KMS-11 (cell line): ENCODE measurements at regions not wholly inside any gene's neighbourhood (a gene's known extent, or its start where the extent isn't known, plus 50 kb on each side); places are given as distances from the start of the nearest gene placed in this dataset.

Experiments
- H2AFZ ChIP-seq: fragments of 200-600 bp; sonication (generic); 2 replicates; pipeline ENCODE4 v1.6.1; 2016; ENCODE audit warnings: antibody characterized with exemption, mixed run types, low read depth
- H3K27ac ChIP-seq: fragments of 200-600 bp; sonication (generic); 2 replicates; pipeline ENCODE4 v1.6.1; 2016; ENCODE audit warnings: mild to moderate bottlenecking, mixed run types
- H3K27me3 ChIP-seq: fragments of 200-600 bp; sonication (generic); 2 replicates; pipeline ENCODE4 v1.6.1; 2017; ENCODE audit warnings: mild to moderate bottlenecking, low read depth, mixed run types, moderate library complexity; ENCODE audit not compliant: insufficient read depth
- H3K36me3 ChIP-seq: fragments of 200-600 bp; sonication (generic); 2 replicates; pipeline ENCODE4 v1.6.1; 2017; ENCODE audit warnings: mild to moderate bottlenecking, mixed run types; ENCODE audit not compliant: insufficient read depth
- H3K4me1 ChIP-seq: fragments of 200-600 bp; sonication (generic); 2 replicates; pipeline ENCODE4 v1.6.1; 2016; ENCODE audit warnings: mild to moderate bottlenecking, low read depth, mixed run types; ENCODE audit not compliant: poor library complexity, severe bottlenecking
- H3K4me2 ChIP-seq: fragments of 200-600 bp; sonication (generic); 2 replicates; pipeline ENCODE4 v1.7.0; 2016; ENCODE audit warnings: mild to moderate bottlenecking, mixed run types
- H3K4me3 ChIP-seq: fragments of 200-600 bp; sonication (generic); IDR thresholded peaks from 2 replicates; pipeline ENCODE4 v1.6.1; 2017; ENCODE audit warnings: low read depth, low read length, mixed read lengths; ENCODE audit not compliant: insufficient read depth
- H3K79me2 ChIP-seq: fragments of 200-600 bp; sonication (generic); 2 replicates; pipeline ENCODE4 v1.6.1; 2016; ENCODE audit warnings: low read depth, mixed run types; ENCODE audit not compliant: insufficient read depth
- H3K9ac ChIP-seq: fragments of 200-600 bp; sonication (generic); 2 replicates; pipeline ENCODE4 v1.6.1; 2016; ENCODE audit warnings: mild to moderate bottlenecking, mixed run types
- H4K20me1 ChIP-seq: fragments of 200-600 bp; sonication (generic); 2 replicates; pipeline ENCODE4 v1.6.1; 2016; ENCODE audit warnings: mild to moderate bottlenecking, mixed run types; ENCODE audit not compliant: insufficient read depth
- TF ChIP-seq, protein P1 (sequence below): fragments of 200-600 bp; sonication (generic); conservative IDR thresholded peaks from 2 replicates; pipeline ENCODE4 v1.6.1; 2017; ENCODE audit warnings: low read depth, mild to moderate bottlenecking, antibody characterized with exemption, low read length, moderate library complexity, mixed read lengths

DNA sequence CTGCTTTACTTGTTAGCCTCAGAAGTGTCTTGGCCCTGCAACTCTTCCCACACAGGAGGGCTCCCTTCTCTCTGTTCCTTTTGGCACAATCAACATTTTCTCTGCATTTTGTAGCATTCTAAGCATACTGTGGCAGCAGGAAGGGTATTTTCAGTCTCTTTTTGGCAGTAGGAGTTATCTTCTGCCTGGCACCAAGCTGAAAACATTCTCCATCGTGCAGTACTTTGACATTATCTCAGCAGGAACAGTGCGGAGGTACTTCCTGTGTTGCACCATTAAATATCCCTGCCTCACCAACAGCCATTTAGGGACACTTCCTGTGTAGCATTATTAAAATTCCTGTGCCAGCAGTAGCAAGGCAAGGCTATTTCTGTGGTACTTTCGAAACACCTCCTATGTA, 233.2 kb upstream of the SEMA6D start:
- TF ChIP-seq, protein P1, sequence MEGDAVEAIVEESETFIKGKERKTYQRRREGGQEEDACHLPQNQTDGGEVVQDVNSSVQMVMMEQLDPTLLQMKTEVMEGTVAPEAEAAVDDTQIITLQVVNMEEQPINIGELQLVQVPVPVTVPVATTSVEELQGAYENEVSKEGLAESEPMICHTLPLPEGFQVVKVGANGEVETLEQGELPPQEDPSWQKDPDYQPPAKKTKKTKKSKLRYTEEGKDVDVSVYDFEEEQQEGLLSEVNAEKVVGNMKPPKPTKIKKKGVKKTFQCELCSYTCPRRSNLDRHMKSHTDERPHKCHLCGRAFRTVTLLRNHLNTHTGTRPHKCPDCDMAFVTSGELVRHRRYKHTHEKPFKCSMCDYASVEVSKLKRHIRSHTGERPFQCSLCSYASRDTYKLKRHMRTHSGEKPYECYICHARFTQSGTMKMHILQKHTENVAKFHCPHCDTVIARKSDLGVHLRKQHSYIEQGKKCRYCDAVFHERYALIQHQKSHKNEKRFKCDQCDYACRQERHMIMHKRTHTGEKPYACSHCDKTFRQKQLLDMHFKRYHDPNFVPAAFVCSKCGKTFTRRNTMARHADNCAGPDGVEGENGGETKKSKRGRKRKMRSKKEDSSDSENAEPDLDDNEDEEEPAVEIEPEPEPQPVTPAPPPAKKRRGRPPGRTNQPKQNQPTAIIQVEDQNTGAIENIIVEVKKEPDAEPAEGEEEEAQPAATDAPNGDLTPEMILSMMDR: no peak
- no peaks in the 10 kb centered on the region for H4K20me1 ChIP-seq
- H3K79me2 ChIP-seq: no peaks in the 10 kb centered on the region
- no peak overlapping the region for H3K27ac ChIP-seq
- H3K27me3 ChIP-seq: no peaks in the 10 kb centered on the region
- no peak overlapping the region for H2AFZ ChIP-seq
- H3K4me1 ChIP-seq: no peaks in the 10 kb centered on the region
- no peak overlapping the region for H3K4me3 ChIP-seq
- no peaks in the 10 kb centered on the region for H3K36me3 ChIP-seq
- H3K4me2 ChIP-seq: no peak overlapping the region
- H3K9ac ChIP-seq: no peak overlapping the region

- Histone ChIP-seq H3K4me2 (no peak overlapping the region), H3K4me3 (no peak overlapping the region), H3K27ac (no peak overlapping the region), H4K20me1 (no peaks in the 10 kb centered on the region), H3K36me3 (no peaks in the 10 kb centered on the region), H3K9ac (no peak overlapping the region), H3K27me3 (no peaks in the 10 kb centered on the region), H3K4me1 (no peaks in the 10 kb centered on the region), H2AFZ (no peak overlapping the region), H3K79me2 (no peaks in the 10 kb centered on the region)
- TF ChIP-seq, protein P1: no peak
These were observed 232.3 kb upstream of the SEMA6D start for GRCh38 chr15:47484997-47485396.

DNA sequence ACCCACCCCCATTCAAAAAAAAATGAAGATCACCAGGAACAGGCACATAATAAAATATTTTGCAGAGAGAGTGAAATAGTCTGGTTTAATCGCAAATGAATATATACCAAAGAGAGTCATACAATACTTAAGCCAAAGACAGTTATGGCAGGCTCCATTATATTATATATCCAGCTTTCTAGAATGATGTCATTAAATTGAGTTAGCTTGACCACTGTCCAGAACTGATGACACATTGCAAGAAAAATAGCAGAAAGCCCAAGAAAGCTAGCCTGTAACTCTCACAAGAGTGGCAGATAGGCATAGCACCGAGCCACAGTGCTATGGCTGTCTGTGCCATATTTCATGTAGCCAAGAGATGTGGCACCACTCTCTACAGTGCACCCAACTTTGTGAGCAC, 231.9 kb upstream of the SEMA6D start:
- TF ChIP-seq, protein P1: no peak
- Histone ChIP-seq H3K4me2 (no peak overlapping the region), H4K20me1 (no peaks in the 10 kb centered on the region), H3K27ac (no peak overlapping the region), H3K27me3 (no peaks in the 10 kb centered on the region), H3K79me2 (no peaks in the 10 kb centered on the region), H3K4me1 (no peaks in the 10 kb centered on the region), H3K36me3 (no peaks in the 10 kb centered on the region), H2AFZ (no peak overlapping the region), H3K9ac (no peak overlapping the region), H3K4me3 (no peak overlapping the region)

DNA sequence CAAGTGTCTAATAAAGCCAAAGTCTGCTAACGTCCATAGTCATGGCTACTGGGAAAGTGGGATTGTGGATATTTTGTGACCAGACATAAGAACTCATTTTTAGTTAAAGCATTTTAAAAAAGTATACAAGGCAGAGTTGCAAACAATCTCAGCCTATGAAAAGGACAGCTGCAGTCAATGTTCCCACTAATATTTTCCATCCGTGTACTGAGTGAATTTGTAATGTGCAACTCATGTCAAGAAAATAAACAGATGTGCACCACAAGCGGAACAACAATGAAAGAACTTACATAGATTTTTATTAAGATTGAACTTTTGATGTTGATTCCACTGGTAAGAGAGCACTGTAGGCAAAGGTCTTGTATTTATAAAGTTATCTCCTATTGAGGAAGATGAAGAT, 231.3 kb upstream of the SEMA6D start:
- Histone ChIP-seq H3K4me2 (no peak overlapping the region), H3K27ac (no peak overlapping the region), H4K20me1 (no peaks in the 10 kb centered on the region), H2AFZ (no peak overlapping the region), H3K36me3 (no peaks in the 10 kb centered on the region), H3K79me2 (no peaks in the 10 kb centered on the region), H3K4me1 (no peaks in the 10 kb centered on the region), H3K9ac (no peak overlapping the region), H3K4me3 (no peak overlapping the region), H3K27me3 (no peaks in the 10 kb centered on the region)
- TF ChIP-seq, protein P1: no peak

GRCh38 chr15:47492195-47492594, 225.1 kb upstream of the SEMA6D start:
- H3K27me3 ChIP-seq: no peaks in the 10 kb centered on the region
- H3K4me3 ChIP-seq: no peak overlapping the region
- no peaks in the 10 kb centered on the region for H3K36me3 ChIP-seq
- H3K4me1 ChIP-seq: no peaks in the 10 kb centered on the region
- H3K27ac ChIP-seq: no peak overlapping the region
- no peak overlapping the region for H3K9ac ChIP-seq
- H3K79me2 ChIP-seq: no peaks in the 10 kb centered on the region
- no peak overlapping the region for H2AFZ ChIP-seq
- TF ChIP-seq, protein P1: no peak
- no peak overlapping the region for H3K4me2 ChIP-seq
- H4K20me1 ChIP-seq: no peaks in the 10 kb centered on the region
